ENCODE measurements at regions not wholly inside any gene's neighbourhood (a gene's known extent, or its start where the extent isn't known, plus 50 kb on each side); places are given as distances from the start of the nearest gene placed in this dataset.

DNA sequence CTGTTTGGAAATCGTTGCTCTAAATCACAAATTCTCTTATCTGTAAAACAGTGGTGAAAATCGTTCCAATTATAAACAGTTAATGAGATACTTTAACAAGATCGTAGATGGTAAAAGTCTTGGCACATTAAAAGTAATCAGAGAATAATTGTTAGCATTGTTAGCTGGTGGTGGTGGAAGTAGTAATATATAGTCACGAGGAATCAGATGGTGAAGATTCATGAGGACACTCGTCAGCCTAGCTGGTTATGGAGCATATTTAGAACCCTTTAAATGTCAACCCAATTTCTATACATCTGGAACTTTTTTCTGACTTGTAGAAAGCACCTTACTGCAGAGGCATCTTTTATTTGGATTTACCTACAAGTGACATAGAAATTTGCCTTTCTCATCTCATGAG, 190.8 kb downstream of the TLE1 start:
- TF ChIP-seq JUN (IDR thresholded peaks at IDR 0.05; ENCODE audit: borderline replicate concordance, insufficient read depth, insufficient read length, low read depth), result no peak
- TF ChIP-seq, protein P1, sequence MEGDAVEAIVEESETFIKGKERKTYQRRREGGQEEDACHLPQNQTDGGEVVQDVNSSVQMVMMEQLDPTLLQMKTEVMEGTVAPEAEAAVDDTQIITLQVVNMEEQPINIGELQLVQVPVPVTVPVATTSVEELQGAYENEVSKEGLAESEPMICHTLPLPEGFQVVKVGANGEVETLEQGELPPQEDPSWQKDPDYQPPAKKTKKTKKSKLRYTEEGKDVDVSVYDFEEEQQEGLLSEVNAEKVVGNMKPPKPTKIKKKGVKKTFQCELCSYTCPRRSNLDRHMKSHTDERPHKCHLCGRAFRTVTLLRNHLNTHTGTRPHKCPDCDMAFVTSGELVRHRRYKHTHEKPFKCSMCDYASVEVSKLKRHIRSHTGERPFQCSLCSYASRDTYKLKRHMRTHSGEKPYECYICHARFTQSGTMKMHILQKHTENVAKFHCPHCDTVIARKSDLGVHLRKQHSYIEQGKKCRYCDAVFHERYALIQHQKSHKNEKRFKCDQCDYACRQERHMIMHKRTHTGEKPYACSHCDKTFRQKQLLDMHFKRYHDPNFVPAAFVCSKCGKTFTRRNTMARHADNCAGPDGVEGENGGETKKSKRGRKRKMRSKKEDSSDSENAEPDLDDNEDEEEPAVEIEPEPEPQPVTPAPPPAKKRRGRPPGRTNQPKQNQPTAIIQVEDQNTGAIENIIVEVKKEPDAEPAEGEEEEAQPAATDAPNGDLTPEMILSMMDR (IDR thresholded peaks at IDR 0.05; ENCODE audit: extremely low read depth in 1 of 2, insufficient read depth in 1 of 2, low read depth in 1 of 2, low read length in 2 of 2), result no peak
- TF ChIP-seq POLR2A (IDR thresholded peaks at IDR 0.05; ENCODE audit: low read depth, low read length), result no peak
- TF ChIP-seq FOS (IDR thresholded peaks at IDR 0.05; ENCODE audit: borderline replicate concordance, insufficient read depth, low read length), result no peak
- TF ChIP-seq, protein P2, sequence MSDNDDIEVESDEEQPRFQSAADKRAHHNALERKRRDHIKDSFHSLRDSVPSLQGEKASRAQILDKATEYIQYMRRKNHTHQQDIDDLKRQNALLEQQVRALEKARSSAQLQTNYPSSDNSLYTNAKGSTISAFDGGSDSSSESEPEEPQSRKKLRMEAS (IDR thresholded peaks at IDR 0.05; ENCODE audit: insufficient read depth, insufficient read length), result no peak
- no peak for TF ChIP-seq POLR2AphosphoS5 (IDR thresholded peaks at IDR 0.05; ENCODE audit: insufficient read depth, low read depth, low read length)
- TF ChIP-seq EZH2 (IDR thresholded peaks at IDR 0.05; ENCODE audit: borderline replicate concordance, low read depth, low read length, severe bottlenecking), result no peak
- TF ChIP-seq MYC (IDR thresholded peaks at IDR 0.05; ENCODE audit: low read depth, low read length), result no peak
